Right atrium auricular region (tissue), 2 donors: ENCODE measurements at regions not wholly inside any gene's neighbourhood (a gene's known extent, or its start where the extent isn't known, plus 50 kb on each side); places are given as distances from the start of the nearest gene placed in this dataset.

Experiments
- DNase-seq: peaks from one replicate; pipeline ENCODE4 v3.0.0-alpha.2; 2019; ENCODE audit warnings: low spot score
- H3K27ac ChIP-seq, 2 donors: fragments of 200-600 bp; sonication (generic); 1 replicate in 1 of 2; 2 replicates in 1 of 2; pipeline ENCODE4 v1.5.1; 2016 to 2019
- H3K27me3 ChIP-seq, 2 donors: fragments of 200-600 bp; sonication (generic); one replicate each; pipeline versions ENCODE4 v1.5.1 to v1.6.0; 2017 to 2019
- H3K36me3 ChIP-seq: fragments of 200-600 bp; sonication (generic); one replicate; pipeline ENCODE4 v1.5.1; 2016
- H3K4me1 ChIP-seq, 2 donors: fragments of 200-600 bp; sonication (generic); one replicate each; pipeline versions ENCODE4 v1.5.1 to v1.6.0; 2017 to 2019
- H3K4me3 ChIP-seq, 2 donors: fragments of 200-600 bp; sonication (generic); 1 replicate in 1 of 2; 2 replicates in 1 of 2; pipeline ENCODE4 v1.5.1; 2017 to 2019; ENCODE audit warnings: mild to moderate bottlenecking in 1 of 2, moderate library complexity in 1 of 2
- H3K9me3 ChIP-seq, 2 donors: fragments of 200-600 bp; sonication (generic); one replicate each; pipeline ENCODE4 v1.5.1; 2019
- CTCF ChIP-seq, 2 donors: fragments of 200-600 bp; sonication (generic); IDR thresholded peaks; one replicate each; pipeline ENCODE4 v1.5.1; 2019; ENCODE audit warnings: antibody characterized with exemption in 2 of 2

- H3K4me1 ChIP-seq: no peaks in the 10 kb centered on the region
- H3K36me3 ChIP-seq: no peaks in the 10 kb centered on the region
- no peak overlapping the region for H3K4me3 ChIP-seq
- DNase-seq: no peak
- H3K9me3 ChIP-seq: no peaks in the 10 kb centered on the region
- H3K27ac ChIP-seq: no peak overlapping the region
- TF ChIP-seq CTCF (IDR thresholded peaks at IDR 0.05): no peak
- no peaks in the 10 kb centered on the region for H3K27me3 ChIP-seq
Observed at GRCh38 chr7:25351761-25352160, 123.5 kb upstream of the NPVF start.

- Histone ChIP-seq H3K36me3 (no peaks in the 10 kb centered on the region), H3K27me3 (no peaks in the 10 kb centered on the region), H3K27ac (no peak overlapping the region), H3K4me3 (no peak overlapping the region), H3K4me1 (no peaks in the 10 kb centered on the region), H3K9me3 (no peaks in the 10 kb centered on the region)
- TF ChIP-seq CTCF (IDR thresholded peaks at IDR 0.05): no peak
- DNase-seq: no peak
Observed at GRCh38 chr7:25353196-25353595, 124.9 kb upstream of the NPVF start.

GRCh38 chr7:25353732-25354131 lies 125.4 kb upstream of the NPVF start:
- TF ChIP-seq CTCF (IDR thresholded peaks at IDR 0.05): no peak

GRCh38 chr7:25356534-25357151 lies 128.4 kb upstream of the NPVF start:
- Histone ChIP-seq H3K9me3 (no peaks in the 10 kb centered on the region), H3K27me3 (no peaks in the 10 kb centered on the region), H3K4me1 (no peaks in the 10 kb centered on the region), H3K27ac (no peak overlapping the region), H3K36me3 (no peaks in the 10 kb centered on the region), H3K4me3 (no peak overlapping the region)
- no peak for TF ChIP-seq CTCF (IDR thresholded peaks at IDR 0.05)
- no peak for DNase-seq

More at GRCh38 chr7:25353732-25354131, 125.4 kb upstream of the NPVF start:
- no peaks in the 10 kb centered on the region for H3K4me1 ChIP-seq
- H3K9me3 ChIP-seq: no peaks in the 10 kb centered on the region
- no peak overlapping the region for H3K27ac ChIP-seq
- DNase-seq: no peak
- H3K27me3 ChIP-seq: no peaks in the 10 kb centered on the region
- no peak overlapping the region for H3K4me3 ChIP-seq
- no peaks in the 10 kb centered on the region for H3K36me3 ChIP-seq

GRCh38 chr7:25358926-25359325 lies 130.6 kb upstream of the NPVF start:
- no peak for DNase-seq
- Histone ChIP-seq H3K9me3 (no peaks in the 10 kb centered on the region), H3K27me3 (no peaks in the 10 kb centered on the region), H3K4me1 (no peaks in the 10 kb centered on the region), H3K27ac (no peak overlapping the region), H3K36me3 (no peaks in the 10 kb centered on the region), H3K4me3 (no peak overlapping the region)
- no peak for TF ChIP-seq CTCF (IDR thresholded peaks at IDR 0.05)

DNA sequence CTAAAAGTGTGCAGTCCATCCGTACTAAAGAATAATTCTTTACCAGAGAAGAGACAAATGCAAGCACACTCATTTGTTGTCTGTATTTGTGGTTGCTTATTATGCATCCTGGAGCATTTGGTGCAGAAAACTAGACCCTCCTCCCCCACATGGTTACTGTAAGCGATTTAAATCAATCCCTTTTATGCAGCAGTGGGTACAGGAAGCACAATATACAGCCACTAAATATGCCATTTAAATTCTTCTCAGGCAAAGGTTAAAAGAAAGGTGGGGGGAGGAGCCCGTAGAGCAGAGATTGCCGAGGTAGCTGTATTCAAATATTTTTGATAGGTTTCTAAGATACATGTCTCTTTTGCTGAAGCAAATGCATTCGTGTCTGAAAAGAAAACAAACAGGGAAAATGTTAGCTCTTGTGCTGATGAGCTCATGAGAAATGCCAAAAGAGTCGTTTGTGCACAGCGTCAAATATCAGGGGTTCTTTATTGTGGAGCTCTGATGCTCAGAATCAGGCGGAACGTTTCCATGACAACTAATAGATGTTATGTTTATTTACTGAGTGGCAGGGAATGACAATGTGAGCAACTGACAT lies 131.3 kb upstream of the NPVF start:
- Histone ChIP-seq H3K9me3 (no peaks in the 10 kb centered on the region), H3K36me3 (no peaks in the 10 kb centered on the region), H3K27ac (no peak overlapping the region), H3K4me3 (no peak overlapping the region), H3K4me1 (no peaks in the 10 kb centered on the region), H3K27me3 (no peaks in the 10 kb centered on the region)
- no peak for TF ChIP-seq CTCF (IDR thresholded peaks at IDR 0.05)
- DNase-seq: no peak
